ENCODE measurements at regions not wholly inside any gene's neighbourhood (a gene's known extent, or its start where the extent isn't known, plus 50 kb on each side); places are given as distances from the start of the nearest gene placed in this dataset.

GRCh38 chr2:181395851-181396250 is 61.3 kb upstream of the ITGA4 start:
- TF ChIP-seq CTCF (optimal IDR thresholded peaks at IDR 0.05 in 1 of 3, IDR thresholded peaks at IDR 0.05 in 1 of 3, conservative IDR thresholded peaks at IDR 0.05 in 1 of 3; ENCODE audit: extremely low read depth in 1 of 3, insufficient read depth in 2 of 3, low read length in 3 of 3) (no peak), EZH2 (IDR thresholded peaks at IDR 0.05; ENCODE audit: low read length) (no peak)
